HCT116 (cell line): ENCODE measurements at regions not wholly inside any gene's neighbourhood (a gene's known extent, or its start where the extent isn't known, plus 50 kb on each side); places are given as distances from the start of the nearest gene placed in this dataset.

Experiments used
- ATAC-seq: fragments of 200-7000 bp; cut with Tn5 transposase; 2 replicates; pipeline ENCODE4 v1.9.1; 2020; ENCODE audit warnings: mild to moderate bottlenecking, moderate library complexity
- BruUV-seq: library from RNA; stranded (reverse); fragments of 400-500 nt; replicated peaks from 2 replicates; lab custom pipeline; 2021; lab: Mats Ljungman, UMichigan
- CTCF ChIA-PET: fragments of 300-600 bp; sonication (Branson Sonifier 250); formaldehyde crosslinking; loops from one replicate; lab custom pipeline; 2021; ENCODE audit warnings: antibody characterized with exemption; lab: Charles Lee
- POLR2A ChIA-PET: fragments of 300-600, 350-600 bp; sonication (Branson Sonifier 250); formaldehyde crosslinking; loops from one replicate; lab custom pipeline; 2021; ENCODE audit warnings: antibody characterized with exemption; lab: Charles Lee
- RAD21 ChIA-PET, 2 experiments: fragments of 300-600 bp; sonication (Branson Sonifier 250); formaldehyde crosslinking; loops; one replicate each; lab custom pipeline; 2023; ENCODE audit warnings: low total read pairs in 2 of 2; ENCODE audit not compliant: uncharacterized antibody in 2 of 2, unreplicated experiment in 2 of 2, low non-redundant PET in 1 of 2; lab: Charles Lee
- DNase-seq: peaks from one replicate; pipeline ENCODE4 v3.0.0-alpha.2; 2010; ENCODE audit warnings: low read depth, low spot score
- H2AFZ ChIP-seq: fragments of 200-600 bp; shearing (Covaris generic), sonication (generic); 2 replicates; pipeline ENCODE4 v1.6.1; 2017; ENCODE audit warnings: low read depth, mixed run types, mixed read lengths, antibody characterized with exemption, low read length; ENCODE audit not compliant: poor library complexity, severe bottlenecking
- H3K27ac ChIP-seq: 2 replicates; pipeline ENCODE4 v1.5.1; 2012; ENCODE audit warnings: low read depth, low read length
- H3K27me3 ChIP-seq: fragments of 200-600 bp; sonication (generic); 2 replicates; pipeline ENCODE4 v1.6.1; 2016; ENCODE audit warnings: mixed run types, low read length, mixed read lengths; ENCODE audit not compliant: insufficient read depth
- H3K36me3 ChIP-seq, 2 experiments: fragments of 200-500 bp in 1 of 2; fragments of 200-600 bp in 1 of 2; sonication (Bioruptor generic) in 1 of 2; sonication (generic) in 1 of 2; 2 replicates each; pipeline versions ENCODE4 v1.5.1 to v1.6.1; 2014 to 2016; ENCODE audit warnings: low read length in 2 of 2, inconsistent platforms in 1 of 2, mixed read lengths in 1 of 2, mixed run types in 1 of 2; ENCODE audit not compliant: insufficient read depth in 2 of 2, control insufficient read depth in 1 of 2
- H3K4me1 ChIP-seq, 2 experiments: fragments of 200-600 bp in 1 of 2; sonication (generic) in 1 of 2; 2 replicates each; pipeline versions ENCODE4 v1.5.1 to v1.6.1; 2012 to 2017; ENCODE audit warnings: low read length in 2 of 2, inconsistent platforms in 1 of 2, mild to moderate bottlenecking in 1 of 2, mixed read lengths in 1 of 2, mixed run types in 1 of 2, moderate library complexity in 1 of 2; ENCODE audit not compliant: insufficient read depth in 2 of 2, control insufficient read depth in 1 of 2
- H3K4me2 ChIP-seq: fragments of 200-600 bp; sonication (generic); 2 replicates; pipeline ENCODE4 v1.6.1; 2017; ENCODE audit warnings: mixed run types, low read length, mixed read lengths
- H3K4me3 ChIP-seq, 2 experiments: fragments of 200-600 bp in 1 of 2; sonication (generic) in 1 of 2; replicated peaks in 1 of 2; 2 replicates each; pipeline ENCODE4 v1.5.1; 2011 to 2016; ENCODE audit warnings: low read length in 2 of 2, control low read depth in 1 of 2, low read depth in 1 of 2, mild to moderate bottlenecking in 1 of 2, mixed read lengths in 1 of 2, mixed run types in 1 of 2
- H3K79me2 ChIP-seq: fragments of 200-600 bp; sonication (generic); 2 replicates; pipeline ENCODE4 v1.6.1; 2017; ENCODE audit warnings: mild to moderate bottlenecking, mixed run types, low read length, moderate library complexity, mixed read lengths; ENCODE audit not compliant: insufficient read depth
- H3K9ac ChIP-seq: fragments of 200-600 bp; sonication (generic); 2 replicates; pipeline ENCODE4 v1.6.1; 2016; ENCODE audit warnings: low read length, mixed read lengths
- H3K9me2 ChIP-seq: fragments of 200-600 bp; sonication (generic), shearing (Covaris generic); 2 replicates; pipeline ENCODE4 v1.6.1; 2017; ENCODE audit warnings: mixed run types, mild to moderate bottlenecking, moderate library complexity; ENCODE audit not compliant: insufficient read depth
- H3K9me3 ChIP-seq, 2 experiments: fragments of 200-500 bp in 1 of 2; fragments of 200-600 bp in 1 of 2; sonication (Bioruptor generic) in 1 of 2; sonication (generic) in 1 of 2; 2 replicates each; pipeline ENCODE4 v1.6.1; 2014 to 2017; ENCODE audit warnings: low read length in 2 of 2, mixed read lengths in 2 of 2, inconsistent platforms in 1 of 2, low read depth in 1 of 2, mild to moderate bottlenecking in 1 of 2, mixed run types in 1 of 2, moderate library complexity in 1 of 2; ENCODE audit not compliant: control insufficient read depth in 1 of 2, insufficient read depth in 1 of 2
- H4K20me1 ChIP-seq: fragments of 200-600 bp; sonication (generic), shearing (Covaris generic); 2 replicates; pipeline ENCODE4 v1.6.1; 2017; ENCODE audit warnings: mixed run types, mild to moderate bottlenecking, moderate library complexity; ENCODE audit not compliant: insufficient read depth
- ATF3 ChIP-seq: IDR thresholded peaks from 2 replicates; pipeline ENCODE4 v1.6.1; 2012
- CBX3 ChIP-seq: IDR thresholded peaks from 2 replicates; pipeline ENCODE4 v1.6.1; 2012; ENCODE audit warnings: low read depth
- EZH2 ChIP-seq: fragments of 200-600 bp; sonication (generic); IDR thresholded peaks from 2 replicates; pipeline ENCODE4 v1.6.1; 2017; ENCODE audit warnings: antibody characterized with exemption, mixed run types
- EZH2phosphoT487 ChIP-seq: fragments of 200-600 bp; IDR thresholded peaks from 2 replicates; pipeline ENCODE4 v1.6.1; 2018; ENCODE audit warnings: antibody characterized with exemption, borderline replicate concordance
- JUND ChIP-seq: IDR thresholded peaks from 2 replicates; pipeline ENCODE4 v1.6.1; 2012
- POLR2AphosphoS5 ChIP-seq: IDR thresholded peaks from 2 replicates; pipeline ENCODE4 v1.6.1; 2011; ENCODE audit warnings: mild to moderate bottlenecking, low read depth, low read length, moderate library complexity
- RAD21 ChIP-seq: IDR thresholded peaks from 2 replicates; pipeline ENCODE4 v1.6.1; 2012; ENCODE audit warnings: low read depth, mild to moderate bottlenecking
- REST ChIP-seq: IDR thresholded peaks from 2 replicates; pipeline ENCODE4 v1.6.1; 2012; ENCODE audit warnings: low read depth
- SIN3A ChIP-seq: IDR thresholded peaks from 2 replicates; pipeline ENCODE4 v1.6.1; 2012; ENCODE audit warnings: low read depth
- SP1 ChIP-seq: IDR thresholded peaks from 2 replicates; pipeline ENCODE4 v1.6.1; 2012; ENCODE audit warnings: low read depth
- ZFX ChIP-seq: fragments of 450-650 bp; IDR thresholded peaks from 2 replicates; pipeline ENCODE4 v1.6.1; 2017
- ZNF274 ChIP-seq: fragments of 200-500 bp; sonication (Bioruptor generic); IDR thresholded peaks from 2 replicates; pipeline ENCODE4 v1.6.1; 2014; ENCODE audit warnings: mild to moderate bottlenecking, low read depth, low read length, inconsistent platforms
- intact Hi-C: fragments of 100-400 bp; cut with micrococcal nuclease; formaldehyde crosslinking; loops from 2 replicates; pipeline ENCODE4 v1.10.0; 2022

GRCh38 chr11:21707116-21707739, 485.7 kb upstream of the ANO5 start:
- no peaks in the 10 kb centered on the region for H3K27me3 ChIP-seq
- no peak overlapping the region for H3K4me3 ChIP-seq
- CTCF ChIA-PET: no interaction called here
- RAD21 ChIA-PET: no interaction called here
- H3K79me2 ChIP-seq: no peaks in the 10 kb centered on the region
- POLR2A ChIA-PET: no interaction called here
- H2AFZ ChIP-seq: no peak overlapping the region
- no peak overlapping the region for H3K9ac ChIP-seq
- no peak overlapping the region for H3K4me2 ChIP-seq
- H3K36me3 ChIP-seq: no peaks in the 10 kb centered on the region
- peaks cover 9 to 19% of the 10 kb centered on the region in 2 experiments; a peak in 3 of 4 replicates for H3K9me3 ChIP-seq
- DNase-seq: no peak
- no peaks in the 10 kb centered on the region for H4K20me1 ChIP-seq
- BruUV-seq: no TSS peak
- H3K4me1 ChIP-seq: no peaks in the 10 kb centered on the region
- intact Hi-C loops: no loop called here
- H3K27ac ChIP-seq: no peak overlapping the region
- TF ChIP-seq RAD21 (no peak), EZH2 (no peak), ATF3 (no peak), JUND (no peak), SIN3A (no peak), SP1 (no peak), EZH2phosphoT487 (no peak), ZFX (no peak), CBX3 (no peak), REST (no peak), POLR2AphosphoS5 (no peak), ZNF274 (no peak)
- TF ChIP-seq, all 23 proteins: peak for 0
- no peak for ATAC-seq
- H3K9me2 ChIP-seq: no peaks in the 10 kb centered on the region
